Liver (tissue), 8 donors: ENCODE measurements at regions not wholly inside any gene's neighbourhood (a gene's known extent, or its start where the extent isn't known, plus 50 kb on each side); places are given as distances from the start of the nearest gene placed in this dataset.

ENCODE experiments used
- DNase-seq: peaks from one replicate; pipeline ENCODE4 v3.0.0-alpha.2; 2017; ENCODE audit warnings: low spot score
- H3K27ac ChIP-seq, 2 donors: one replicate each; pipeline ENCODE4 v1.7.0; 2013; ENCODE audit warnings: inconsistent platforms in 2 of 2, low read length in 2 of 2, control low read depth in 1 of 2, low read depth in 1 of 2, mild to moderate bottlenecking in 1 of 2
- H3K27me3 ChIP-seq, 4 donors: one replicate each; pipeline versions ENCODE4 v1.6.1 to v1.7.0; 2013; ENCODE audit warnings: low read length in 3 of 4, inconsistent platforms in 1 of 4, mild to moderate bottlenecking in 1 of 4, moderate library complexity in 1 of 4; ENCODE audit not compliant: control insufficient read depth in 4 of 4, insufficient read depth in 4 of 4
- H3K36me3 ChIP-seq, 4 donors: one replicate each; pipeline versions ENCODE4 v1.6.1 to v1.7.0; 2013; ENCODE audit warnings: low read length in 3 of 4, mild to moderate bottlenecking in 3 of 4, low read depth in 1 of 4, moderate library complexity in 1 of 4; ENCODE audit not compliant: control insufficient read depth in 4 of 4, insufficient read depth in 3 of 4
- H3K4me1 ChIP-seq, 4 donors: one replicate each; pipeline versions ENCODE4 v1.6.1 to v1.7.0; 2013; ENCODE audit warnings: low read length in 3 of 4, mild to moderate bottlenecking in 3 of 4, moderate library complexity in 1 of 4; ENCODE audit not compliant: control insufficient read depth in 4 of 4, insufficient read depth in 4 of 4
- H3K4me3 ChIP-seq, 3 donors: one replicate each; pipeline versions ENCODE4 v1.6.1 to v1.7.0; 2013; ENCODE audit warnings: low read length in 3 of 3, control low read depth in 1 of 3, low read depth in 1 of 3, mild to moderate bottlenecking in 1 of 3
- H3K9ac ChIP-seq, 2 donors: one replicate each; pipeline ENCODE4 v1.7.0; 2013; ENCODE audit warnings: low read length in 2 of 2, mild to moderate bottlenecking in 2 of 2, moderate library complexity in 2 of 2, control low read depth in 1 of 2, low read depth in 1 of 2
- H3K9me3 ChIP-seq, 4 donors: one replicate each; pipeline versions ENCODE4 v1.6.1 to v1.7.0; 2013; ENCODE audit warnings: low read length in 3 of 4; ENCODE audit not compliant: control insufficient read depth in 4 of 4
- EGR1 ChIP-seq, 2 donors: IDR thresholded peaks; 2 replicates each; pipeline ENCODE4 v1.6.1; 2016 to 2018; ENCODE audit warnings: antibody characterized with exemption in 2 of 2, low read depth in 2 of 2
- FOXA1 ChIP-seq: IDR thresholded peaks from 2 replicates; pipeline ENCODE4 v1.6.1; 2016; ENCODE audit warnings: antibody characterized with exemption
- FOXA2 ChIP-seq: IDR thresholded peaks from 2 replicates; pipeline ENCODE4 v1.6.1; 2016; ENCODE audit warnings: antibody characterized with exemption
- GABPA ChIP-seq, 2 donors: IDR thresholded peaks in 1 of 2; conservative IDR thresholded peaks in 1 of 2; 2 replicates each; pipeline ENCODE4 v1.6.1; 2016; ENCODE audit warnings: antibody characterized with exemption in 2 of 2, mild to moderate bottlenecking in 1 of 2, moderate library complexity in 1 of 2
- HNF4G ChIP-seq: IDR thresholded peaks from 2 replicates; pipeline ENCODE4 v1.6.1; 2016; ENCODE audit warnings: antibody characterized with exemption
- JUND ChIP-seq, 2 donors: IDR thresholded peaks; 2 replicates each; pipeline ENCODE4 v1.6.1; 2016; ENCODE audit warnings: antibody characterized with exemption in 2 of 2
- RAD21 ChIP-seq, 2 donors: IDR thresholded peaks; 2 replicates each; pipeline ENCODE4 v1.6.1; 2016; ENCODE audit warnings: antibody characterized with exemption in 2 of 2, mild to moderate bottlenecking in 2 of 2
- SP1 ChIP-seq: IDR thresholded peaks from 2 replicates; pipeline ENCODE4 v1.6.1; 2018; ENCODE audit warnings: antibody characterized with exemption, mild to moderate bottlenecking
- TAF1 ChIP-seq: conservative IDR thresholded peaks from 2 replicates; pipeline ENCODE4 v1.6.1; 2016; ENCODE audit warnings: antibody characterized with exemption, mild to moderate bottlenecking
- WGBS: extraction: QIAGEN DNeasy Blood & Tissue Kit; methylation state at CpG from one replicate; pipeline ENCODE4 v1.1.7; 2013; 5-methylcytosine and 5-hydroxymethylcytosine counted together
- TF ChIP-seq, protein P1 (sequence below): fragments of 150-350 bp; IDR thresholded peaks from 2 replicates; pipeline ENCODE4 v1.5.1; 2017; ENCODE audit warnings: improper control_type of control experiment, low read depth, low read length; ENCODE audit not compliant: missing input control
- TF ChIP-seq, protein P2 (sequence below): IDR thresholded peaks from 2 replicates; pipeline ENCODE4 v1.6.1; 2016; ENCODE audit warnings: antibody characterized with exemption
- TF ChIP-seq, protein P3 (sequence below): IDR thresholded peaks from 2 replicates; pipeline ENCODE4 v1.6.1; 2016; ENCODE audit warnings: antibody characterized with exemption
- TF ChIP-seq, protein P4 (sequence below): IDR thresholded peaks from 2 replicates; pipeline ENCODE4 v1.6.1; 2016; ENCODE audit warnings: antibody characterized with exemption, mild to moderate bottlenecking
- donor health status: healthy.
- donor health status: healthy.
- donor health status: healthy.
- donor health status: healthy.
- donor health status: healthy.

DNA sequence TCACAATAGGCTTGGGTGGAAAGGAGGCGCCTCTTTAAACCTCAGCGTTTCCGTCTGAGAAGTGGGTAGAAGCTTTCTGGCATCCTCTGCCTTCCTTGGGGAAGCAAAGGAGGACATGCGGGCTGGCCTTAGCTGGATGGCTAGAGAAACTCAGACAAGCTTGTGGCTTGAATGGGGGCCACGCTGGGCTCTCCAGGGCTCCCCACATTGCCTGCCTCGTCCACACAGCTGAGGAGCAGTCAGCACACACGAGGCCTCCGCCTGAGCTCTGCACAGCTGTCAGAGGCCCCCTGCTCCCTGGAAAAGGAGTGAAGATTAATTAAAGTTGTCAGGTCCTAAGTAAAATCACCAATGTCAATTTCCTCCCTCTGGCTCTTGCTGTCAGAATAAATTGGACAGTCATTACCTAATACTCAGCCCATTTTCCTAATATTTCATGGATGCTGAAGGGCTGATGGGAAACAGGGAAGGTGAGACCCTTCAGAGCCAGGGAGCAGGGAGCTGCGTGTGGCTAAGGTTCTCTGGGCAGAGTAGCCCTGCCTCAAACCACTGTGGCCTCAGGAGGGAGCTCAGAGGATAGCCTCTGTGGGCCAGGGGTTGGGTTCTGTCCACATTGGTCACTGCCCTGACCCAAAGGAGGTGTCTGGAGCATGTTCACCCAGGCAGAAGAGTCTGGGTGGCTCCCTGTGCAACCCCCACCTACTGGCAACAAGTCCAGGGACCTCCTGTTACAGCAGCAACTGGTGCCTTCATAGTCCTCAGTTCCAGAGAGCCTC is 118.3 kb upstream of the CD82 start:
- H3K4me3 ChIP-seq: no peak overlapping the region
- H3K9me3 ChIP-seq: no peaks in the 10 kb centered on the region
- no peak overlapping the region for H3K27ac ChIP-seq
- TF ChIP-seq GABPA (IDR thresholded peaks at IDR 0.05 in 1 of 2, conservative IDR thresholded peaks at IDR 0.05 in 1 of 2) (no peak), JUND (IDR thresholded peaks at IDR 0.05) (no peak), FOXA1 (no peak), FOXA2 (no peak), HNF4G (no peak), RAD21 (IDR thresholded peaks at IDR 0.05) (no peak), TAF1 (no peak), EGR1 (IDR thresholded peaks at IDR 0.05; ENCODE audit: low read depth in 2 of 2) (no peak)
- TF ChIP-seq, protein P1, sequence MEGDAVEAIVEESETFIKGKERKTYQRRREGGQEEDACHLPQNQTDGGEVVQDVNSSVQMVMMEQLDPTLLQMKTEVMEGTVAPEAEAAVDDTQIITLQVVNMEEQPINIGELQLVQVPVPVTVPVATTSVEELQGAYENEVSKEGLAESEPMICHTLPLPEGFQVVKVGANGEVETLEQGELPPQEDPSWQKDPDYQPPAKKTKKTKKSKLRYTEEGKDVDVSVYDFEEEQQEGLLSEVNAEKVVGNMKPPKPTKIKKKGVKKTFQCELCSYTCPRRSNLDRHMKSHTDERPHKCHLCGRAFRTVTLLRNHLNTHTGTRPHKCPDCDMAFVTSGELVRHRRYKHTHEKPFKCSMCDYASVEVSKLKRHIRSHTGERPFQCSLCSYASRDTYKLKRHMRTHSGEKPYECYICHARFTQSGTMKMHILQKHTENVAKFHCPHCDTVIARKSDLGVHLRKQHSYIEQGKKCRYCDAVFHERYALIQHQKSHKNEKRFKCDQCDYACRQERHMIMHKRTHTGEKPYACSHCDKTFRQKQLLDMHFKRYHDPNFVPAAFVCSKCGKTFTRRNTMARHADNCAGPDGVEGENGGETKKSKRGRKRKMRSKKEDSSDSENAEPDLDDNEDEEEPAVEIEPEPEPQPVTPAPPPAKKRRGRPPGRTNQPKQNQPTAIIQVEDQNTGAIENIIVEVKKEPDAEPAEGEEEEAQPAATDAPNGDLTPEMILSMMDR: no peak
- TF ChIP-seq, protein P2, sequence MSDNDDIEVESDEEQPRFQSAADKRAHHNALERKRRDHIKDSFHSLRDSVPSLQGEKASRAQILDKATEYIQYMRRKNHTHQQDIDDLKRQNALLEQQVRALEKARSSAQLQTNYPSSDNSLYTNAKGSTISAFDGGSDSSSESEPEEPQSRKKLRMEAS: no peak
- TF ChIP-seq, protein P3, sequence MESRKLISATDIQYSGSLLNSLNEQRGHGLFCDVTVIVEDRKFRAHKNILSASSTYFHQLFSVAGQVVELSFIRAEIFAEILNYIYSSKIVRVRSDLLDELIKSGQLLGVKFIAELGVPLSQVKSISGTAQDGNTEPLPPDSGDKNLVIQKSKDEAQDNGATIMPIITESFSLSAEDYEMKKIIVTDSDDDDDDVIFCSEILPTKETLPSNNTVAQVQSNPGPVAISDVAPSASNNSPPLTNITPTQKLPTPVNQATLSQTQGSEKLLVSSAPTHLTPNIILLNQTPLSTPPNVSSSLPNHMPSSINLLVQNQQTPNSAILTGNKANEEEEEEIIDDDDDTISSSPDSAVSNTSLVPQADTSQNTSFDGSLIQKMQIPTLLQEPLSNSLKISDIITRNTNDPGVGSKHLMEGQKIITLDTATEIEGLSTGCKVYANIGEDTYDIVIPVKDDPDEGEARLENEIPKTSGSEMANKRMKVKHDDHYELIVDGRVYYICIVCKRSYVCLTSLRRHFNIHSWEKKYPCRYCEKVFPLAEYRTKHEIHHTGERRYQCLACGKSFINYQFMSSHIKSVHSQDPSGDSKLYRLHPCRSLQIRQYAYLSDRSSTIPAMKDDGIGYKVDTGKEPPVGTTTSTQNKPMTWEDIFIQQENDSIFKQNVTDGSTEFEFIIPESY: no peak
- TF ChIP-seq, protein P4, sequence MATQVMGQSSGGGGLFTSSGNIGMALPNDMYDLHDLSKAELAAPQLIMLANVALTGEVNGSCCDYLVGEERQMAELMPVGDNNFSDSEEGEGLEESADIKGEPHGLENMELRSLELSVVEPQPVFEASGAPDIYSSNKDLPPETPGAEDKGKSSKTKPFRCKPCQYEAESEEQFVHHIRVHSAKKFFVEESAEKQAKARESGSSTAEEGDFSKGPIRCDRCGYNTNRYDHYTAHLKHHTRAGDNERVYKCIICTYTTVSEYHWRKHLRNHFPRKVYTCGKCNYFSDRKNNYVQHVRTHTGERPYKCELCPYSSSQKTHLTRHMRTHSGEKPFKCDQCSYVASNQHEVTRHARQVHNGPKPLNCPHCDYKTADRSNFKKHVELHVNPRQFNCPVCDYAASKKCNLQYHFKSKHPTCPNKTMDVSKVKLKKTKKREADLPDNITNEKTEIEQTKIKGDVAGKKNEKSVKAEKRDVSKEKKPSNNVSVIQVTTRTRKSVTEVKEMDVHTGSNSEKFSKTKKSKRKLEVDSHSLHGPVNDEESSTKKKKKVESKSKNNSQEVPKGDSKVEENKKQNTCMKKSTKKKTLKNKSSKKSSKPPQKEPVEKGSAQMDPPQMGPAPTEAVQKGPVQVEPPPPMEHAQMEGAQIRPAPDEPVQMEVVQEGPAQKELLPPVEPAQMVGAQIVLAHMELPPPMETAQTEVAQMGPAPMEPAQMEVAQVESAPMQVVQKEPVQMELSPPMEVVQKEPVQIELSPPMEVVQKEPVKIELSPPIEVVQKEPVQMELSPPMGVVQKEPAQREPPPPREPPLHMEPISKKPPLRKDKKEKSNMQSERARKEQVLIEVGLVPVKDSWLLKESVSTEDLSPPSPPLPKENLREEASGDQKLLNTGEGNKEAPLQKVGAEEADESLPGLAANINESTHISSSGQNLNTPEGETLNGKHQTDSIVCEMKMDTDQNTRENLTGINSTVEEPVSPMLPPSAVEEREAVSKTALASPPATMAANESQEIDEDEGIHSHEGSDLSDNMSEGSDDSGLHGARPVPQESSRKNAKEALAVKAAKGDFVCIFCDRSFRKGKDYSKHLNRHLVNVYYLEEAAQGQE: no peak
- no peaks in the 10 kb centered on the region for H3K27me3 ChIP-seq
- WGBS: 72% methylated on average over 9 of the region's 9 CpGs
- H3K9ac ChIP-seq: no peak overlapping the region
- no peak for DNase-seq
- H3K36me3 ChIP-seq: no peaks in the 10 kb centered on the region
- H3K4me1 ChIP-seq: no peaks in the 10 kb centered on the region

DNA sequence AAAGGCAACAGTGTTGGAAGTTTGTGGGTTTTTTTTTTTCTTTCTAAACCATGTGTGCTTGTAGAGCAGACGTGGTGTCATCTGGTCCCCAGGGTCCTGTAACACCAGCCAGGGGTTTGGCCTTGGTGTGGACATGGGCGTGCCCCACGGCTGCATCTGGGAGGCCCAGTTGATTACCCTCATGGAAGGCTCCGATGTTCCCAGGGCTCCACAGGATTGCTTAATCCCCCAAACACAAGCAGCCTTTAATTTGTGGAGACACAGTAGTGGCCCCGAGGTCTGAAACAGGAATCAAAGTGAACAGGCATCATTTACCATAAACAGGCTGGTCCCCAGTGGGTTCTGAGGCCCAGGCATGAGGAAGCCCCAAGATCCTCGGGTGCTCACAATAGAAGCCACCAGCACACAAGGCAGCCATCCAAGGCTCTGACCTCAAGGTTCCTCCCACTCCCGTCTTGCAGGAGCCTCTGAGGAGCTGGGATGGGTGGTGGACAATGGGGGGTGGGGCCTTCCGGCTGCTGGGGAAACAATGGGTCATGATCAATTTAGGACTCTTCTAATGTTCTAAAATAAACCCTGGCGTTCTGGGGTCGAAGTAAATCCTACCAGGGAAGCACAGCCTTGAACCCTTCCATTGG is 115.0 kb upstream of the CD82 start:
- no peaks in the 10 kb centered on the region for H3K36me3 ChIP-seq
- H3K4me1 ChIP-seq: no peaks in the 10 kb centered on the region
- no peak for DNase-seq
- no peaks in the 10 kb centered on the region for H3K9me3 ChIP-seq
- no peak overlapping the region for H3K27ac ChIP-seq
- no peak overlapping the region for H3K4me3 ChIP-seq
- no peaks in the 10 kb centered on the region for H3K27me3 ChIP-seq
- 85% methylated on average over 10 of the region's 10 CpGs for WGBS
- H3K9ac ChIP-seq: no peak overlapping the region
- TF ChIP-seq RAD21 (IDR thresholded peaks at IDR 0.05): no peak
- no peak for TF ChIP-seq JUND (IDR thresholded peaks at IDR 0.05)
- TF ChIP-seq SP1: no peak
